Smooth muscle cell of the brain vasculature (primary cell): ENCODE measurements at regions not wholly inside any gene's neighbourhood (a gene's known extent, or its start where the extent isn't known, plus 50 kb on each side); places are given as distances from the start of the nearest gene placed in this dataset.

Experiments used
- DNase-seq: peaks from one replicate; pipeline ENCODE4 v3.0.0-alpha.2; 2012; ENCODE audit warnings: low read depth, low spot score

DNA sequence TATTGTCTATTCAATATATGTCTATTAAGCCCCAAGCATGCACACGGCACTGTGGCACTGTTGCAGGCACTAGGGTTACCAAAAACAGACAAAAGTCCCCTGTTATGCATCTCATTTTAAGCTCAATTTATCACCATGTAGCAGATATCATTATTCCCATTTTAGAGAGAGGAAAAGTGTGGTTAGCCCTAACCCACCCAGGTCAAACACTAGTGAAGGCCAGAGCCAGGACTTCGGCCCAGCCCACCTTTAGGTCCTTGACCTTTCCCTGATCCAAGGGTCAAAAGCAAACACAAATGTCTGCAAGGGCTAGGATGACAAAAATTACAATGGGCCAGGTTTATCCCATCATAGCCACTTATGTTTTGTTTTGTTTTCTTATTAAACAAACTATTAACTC is 130.3 kb upstream of the NUDT7 start:
- DNase-seq: no peak

GRCh38 chr16:77594057-77594456 is 128.3 kb upstream of the NUDT7 start:
- no peak for DNase-seq

- DNase-seq: no peak
These were observed 127.3 kb upstream of the NUDT7 start for GRCh38 chr16:77594799-77595596.

DNA sequence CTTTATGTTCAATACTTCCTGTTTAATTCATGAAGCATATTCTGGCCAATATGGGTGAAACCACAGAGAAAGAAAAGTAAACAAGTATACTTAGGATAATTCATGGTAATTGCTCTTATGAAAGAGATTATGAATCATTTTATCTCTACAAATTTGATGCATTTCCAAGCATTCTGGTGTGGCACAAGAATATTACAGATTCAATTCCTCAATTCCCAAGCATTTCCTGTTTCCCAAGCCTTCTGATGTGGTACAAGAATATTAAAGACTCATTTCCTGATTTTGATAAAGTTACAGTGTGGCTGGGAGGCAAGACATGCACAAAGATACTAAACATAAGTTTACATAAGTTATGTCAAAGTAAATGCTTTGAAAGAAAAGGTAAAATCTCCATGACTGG is 126.1 kb upstream of the NUDT7 start:
- no peak for DNase-seq

DNA sequence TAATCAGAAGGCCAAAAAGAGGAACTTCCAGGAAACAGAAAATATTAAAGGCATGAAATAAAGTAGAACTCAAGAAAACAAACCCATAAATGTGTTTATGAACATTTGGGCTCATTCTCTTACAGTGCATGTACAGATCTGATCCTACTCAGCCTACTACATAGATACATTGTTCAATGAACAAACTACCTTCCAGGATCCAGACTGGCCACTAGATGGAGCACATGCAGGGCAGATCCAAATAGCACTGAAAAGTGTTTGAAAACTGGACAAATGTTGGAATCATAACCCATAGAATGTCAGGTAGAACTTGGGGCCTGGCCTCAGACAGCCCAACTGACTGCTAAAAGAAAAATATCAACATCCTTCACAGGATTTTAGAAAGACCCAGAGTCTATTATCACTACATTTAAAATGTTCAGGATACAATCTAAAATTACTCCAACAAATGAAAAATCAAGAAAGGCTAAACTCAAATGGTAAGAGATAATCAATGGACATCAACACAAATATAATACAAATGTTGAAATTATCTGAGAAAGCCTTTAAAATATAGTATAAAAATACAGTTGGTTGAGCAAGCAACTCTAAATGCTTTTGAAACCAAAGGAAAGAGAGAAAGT is 122.4 kb upstream of the NUDT7 start:
- no peak for DNase-seq

- no peak for DNase-seq
These were observed 121.8 kb upstream of the NUDT7 start for GRCh38 chr16:77600555-77600954.

- DNase-seq: no peak
These were observed 118.7 kb upstream of the NUDT7 start for GRCh38 chr16:77603656-77604055.

DNA sequence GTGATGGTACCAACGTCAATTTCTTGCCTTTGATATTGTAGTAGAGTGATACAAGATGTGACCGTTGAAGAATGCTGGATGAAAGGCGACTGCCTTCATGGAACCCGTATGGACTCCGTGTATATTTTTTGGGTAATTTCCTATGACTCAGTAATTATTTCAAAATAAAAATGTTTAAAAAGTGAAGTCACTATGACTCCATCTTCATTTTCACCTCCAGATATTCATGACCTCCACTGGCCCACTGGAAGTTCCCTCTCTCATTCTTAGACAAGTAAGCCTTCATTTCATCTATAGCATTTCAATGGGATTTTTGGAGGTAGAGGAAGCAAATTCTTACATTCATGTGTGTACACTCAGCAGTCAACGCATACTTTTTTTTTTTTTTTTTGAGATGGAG is 111.8 kb upstream of the NUDT7 start:
- DNase-seq: no peak

DNA sequence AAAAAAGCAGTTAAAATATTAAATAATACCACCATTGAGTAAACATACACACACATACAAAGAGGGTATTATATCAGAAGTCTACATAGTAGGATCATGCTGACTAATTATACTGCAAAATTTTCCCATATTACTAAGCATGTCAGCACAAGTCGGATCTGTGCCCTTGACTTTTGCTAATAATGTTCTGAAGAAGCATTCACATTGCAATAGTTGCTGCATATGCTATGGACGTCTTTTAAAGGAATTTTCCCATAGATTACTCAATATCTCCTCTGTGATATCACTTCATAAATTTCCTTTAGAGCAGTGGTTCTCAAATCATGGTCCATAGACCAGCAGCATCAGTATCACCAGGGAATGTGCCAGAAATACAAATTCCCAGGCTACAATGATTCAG is 110.9 kb upstream of the NUDT7 start:
- DNase-seq: no peak

DNA sequence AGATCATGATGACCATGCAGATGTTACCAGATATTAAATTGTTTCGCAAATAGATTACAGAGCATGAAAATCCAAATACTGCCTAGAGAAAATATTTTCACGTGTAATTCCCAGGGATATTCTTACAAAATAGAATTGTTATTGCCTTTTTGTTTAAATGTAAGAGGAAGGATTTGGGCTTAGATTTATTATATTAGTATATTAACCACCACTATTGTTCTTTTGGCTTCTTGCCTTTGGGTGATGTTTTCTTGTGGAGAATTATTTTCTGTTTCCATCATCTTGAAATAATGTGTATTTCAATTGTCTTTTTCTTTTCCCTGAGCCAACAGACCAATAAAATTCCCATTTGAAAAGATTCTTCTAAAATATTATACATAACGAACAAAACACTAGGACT is 109.7 kb upstream of the NUDT7 start:
- no peak for DNase-seq

- no peak for DNase-seq
These were observed 109.2 kb upstream of the NUDT7 start for GRCh38 chr16:77613095-77613494.

GRCh38 chr16:77617553-77617952 is 104.8 kb upstream of the NUDT7 start:
- no peak for DNase-seq

DNA sequence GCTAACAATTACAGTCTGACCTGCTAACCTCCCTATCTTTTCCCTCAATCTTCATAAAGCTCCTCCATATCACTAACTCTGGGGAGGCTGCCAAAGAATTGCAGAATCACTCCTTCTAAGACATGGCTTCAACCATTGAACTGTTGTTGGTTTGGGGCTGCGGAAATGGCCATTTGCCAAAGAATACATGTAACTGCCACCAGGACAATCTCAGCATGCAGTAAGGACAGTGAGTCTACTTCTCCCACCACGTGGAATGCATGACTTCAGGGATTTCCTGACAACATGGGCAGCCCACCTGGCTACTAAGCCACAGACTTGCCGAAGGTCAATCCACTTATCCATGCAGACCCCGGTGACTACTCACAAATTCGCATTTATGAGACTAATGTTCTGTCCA is 104.3 kb upstream of the NUDT7 start:
- DNase-seq: no peak

GRCh38 chr16:77618951-77619350 is 103.4 kb upstream of the NUDT7 start:
- DNase-seq: no peak

GRCh38 chr16:77624085-77624484 is 98.2 kb upstream of the NUDT7 start:
- DNase-seq: no peak

DNA sequence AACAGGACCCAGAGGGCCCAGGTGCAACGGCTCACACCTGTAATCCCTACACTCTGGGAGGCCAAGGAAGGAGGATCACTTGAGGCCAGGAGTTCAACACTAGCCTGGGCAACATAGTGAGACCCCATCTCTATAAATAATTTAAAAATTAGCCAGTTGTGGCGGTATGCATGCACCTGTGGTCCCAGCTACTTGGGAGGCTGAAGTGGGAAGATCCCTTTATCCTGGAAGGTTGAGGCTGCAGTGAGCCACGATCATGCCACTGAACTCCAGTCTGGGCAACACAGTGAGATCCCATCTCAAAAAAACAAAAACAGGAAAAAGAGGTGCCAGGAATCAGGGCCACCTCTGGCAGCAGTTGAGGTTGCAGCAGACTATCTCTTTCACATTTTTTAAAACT is 85.7 kb upstream of the NUDT7 start:
- no peak for DNase-seq

DNA sequence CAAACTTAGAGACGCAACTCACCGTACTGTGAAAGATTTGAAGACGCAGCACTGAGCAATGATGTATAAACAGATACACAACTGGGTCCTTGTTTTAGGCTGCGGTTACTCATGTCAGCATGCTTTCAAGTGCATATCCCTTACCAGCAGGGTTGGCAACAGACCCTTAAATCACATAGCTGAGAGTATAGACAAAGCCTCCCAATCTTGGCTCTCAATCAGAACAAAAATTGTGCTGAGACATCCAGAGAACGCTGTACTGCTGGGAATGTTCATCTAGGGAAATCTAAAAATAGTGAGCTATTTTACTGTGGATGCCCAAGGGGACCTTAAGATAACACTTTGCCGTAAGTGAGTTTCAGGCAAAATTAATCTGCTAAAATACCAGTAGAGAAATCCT is 84.4 kb upstream of the NUDT7 start:
- DNase-seq: no peak

- DNase-seq: no peak
These were observed 79.1 kb upstream of the NUDT7 start for GRCh38 chr16:77643176-77643575.

GRCh38 chr16:77645764-77646163 is 76.5 kb upstream of the NUDT7 start:
- no peak for DNase-seq

DNA sequence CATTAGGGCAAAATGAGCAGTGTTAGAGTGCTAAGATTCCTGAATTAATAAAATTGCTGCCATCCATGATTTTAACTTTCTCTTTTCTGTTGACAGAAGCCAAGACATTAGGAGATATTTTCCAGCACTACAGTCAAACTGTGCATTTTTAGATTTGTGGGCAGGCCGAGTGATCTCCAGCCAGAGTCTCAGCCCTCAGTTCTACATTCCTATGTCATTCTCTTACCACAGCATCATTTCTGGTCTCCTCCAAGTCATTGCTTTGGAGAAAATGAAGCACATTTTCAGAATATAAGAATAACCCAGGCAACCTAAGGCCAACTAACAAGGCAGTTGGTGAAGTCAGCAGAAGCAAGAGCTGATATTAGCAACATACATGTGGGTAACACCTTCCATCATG is 74.6 kb upstream of the NUDT7 start:
- no peak for DNase-seq

DNA sequence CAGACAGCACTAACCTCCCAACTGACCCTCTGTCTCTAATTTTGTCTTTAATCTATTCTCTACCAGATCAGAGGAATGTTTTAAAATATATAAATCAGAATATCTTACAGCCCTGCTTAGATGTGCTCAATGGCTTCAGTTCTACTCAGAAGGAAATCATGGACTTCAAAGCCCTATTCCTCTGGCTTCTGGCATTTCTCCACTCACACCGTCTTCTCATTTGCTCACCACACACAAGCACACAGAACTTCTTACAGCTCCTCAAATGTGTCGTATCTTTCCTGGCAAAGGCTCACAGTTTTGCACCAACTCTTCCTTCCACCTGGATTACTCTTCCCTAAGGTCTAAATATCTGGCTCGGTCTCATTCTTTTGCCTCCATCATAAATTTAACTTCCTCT is 71.6 kb upstream of the NUDT7 start:
- DNase-seq: no peak

GRCh38 chr16:77652399-77652798 is 69.9 kb upstream of the NUDT7 start:
- no peak for DNase-seq

GRCh38 chr16:77657016-77657415 is 65.3 kb upstream of the NUDT7 start:
- DNase-seq: no peak

DNA sequence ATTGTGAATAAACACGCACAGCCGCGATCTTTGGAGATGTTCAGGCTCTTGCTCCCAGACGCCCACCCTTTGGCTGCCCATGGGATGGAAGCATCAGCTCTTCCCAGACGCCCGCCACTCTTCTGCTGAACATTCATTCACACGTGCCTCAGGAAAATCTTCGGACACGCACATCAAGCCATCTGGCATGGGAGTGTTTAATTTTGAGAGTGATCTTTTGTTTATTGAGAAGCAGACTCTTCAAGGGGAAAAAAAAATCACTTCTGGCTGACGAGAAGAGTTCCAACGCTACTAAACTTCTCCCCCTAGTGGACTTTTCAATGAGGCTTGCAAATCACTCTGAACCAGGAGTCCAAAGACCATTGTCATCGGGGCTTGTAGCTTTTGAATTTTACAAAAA is 62.0 kb upstream of the NUDT7 start:
- peak; percentile 29 for DNase-seq
